Keratinocyte (primary cell): ENCODE measurements at regions not wholly inside any gene's neighbourhood (a gene's known extent, or its start where the extent isn't known, plus 50 kb on each side); places are given as distances from the start of the nearest gene placed in this dataset.

Experiments
- DNase-seq: peaks from one replicate; pipeline ENCODE4 v3.0.0-alpha.2; 2011; ENCODE audit warnings: low read depth, missing footprints, low spot score
- FAIRE-seq: peaks from 2 replicates; lab custom pipeline; 2011; peaks lifted over from hg19 to GRCh38; lab: Jason Lieb, UNC
- H2AFZ ChIP-seq: 2 replicates; pipeline ENCODE4 v1.6.0; 2012; ENCODE audit warnings: low read length, control low read depth, inconsistent platforms; ENCODE audit not compliant: control insufficient read depth
- H3K27ac ChIP-seq: 2 replicates; pipeline ENCODE4 v1.5.1; 2011; ENCODE audit warnings: low read length; ENCODE audit not compliant: control insufficient read depth, insufficient read depth
- H3K27me3 ChIP-seq: 3 replicates; pipeline ENCODE4 v1.6.0; 2011; ENCODE audit warnings: low read length; ENCODE audit not compliant: control insufficient read depth, insufficient read depth; ENCODE audit errors: extremely low read depth
- H3K36me3 ChIP-seq, 2 experiments: 2 replicates in 1 of 2; 3 replicates in 1 of 2; pipeline ENCODE4 v1.5.1; 2011; ENCODE audit warnings: low read length in 2 of 2, mild to moderate bottlenecking in 1 of 2; ENCODE audit not compliant: control insufficient read depth in 2 of 2, insufficient read depth in 2 of 2; ENCODE audit errors: extremely low read depth in 1 of 2
- H3K4me1 ChIP-seq: 3 replicates; pipeline ENCODE4 v1.5.1; 2011; ENCODE audit warnings: low read length; ENCODE audit not compliant: control insufficient read depth, insufficient read depth; ENCODE audit errors: extremely low read depth
- H3K4me2 ChIP-seq: 3 replicates; pipeline ENCODE4 v1.6.0; 2011; ENCODE audit warnings: low read depth, low read length; ENCODE audit not compliant: control insufficient read depth, insufficient read depth; ENCODE audit errors: extremely low read depth
- H3K4me3 ChIP-seq, 3 experiments: fragments of 200-600 bp in 1 of 3; sonication (generic) in 1 of 3; 2 replicates in 2 of 3; 3 replicates in 1 of 3; pipeline ENCODE4 v1.5.1; 2011 to 2016; ENCODE audit warnings: low read length in 3 of 3, mild to moderate bottlenecking in 3 of 3, control low read depth in 2 of 3, inconsistent platforms in 1 of 3, low read depth in 1 of 3, mixed read lengths in 1 of 3, mixed run types in 1 of 3, moderate library complexity in 1 of 3; ENCODE audit not compliant: control insufficient read depth in 2 of 3, insufficient read depth in 2 of 3; ENCODE audit errors: extremely low read depth in 1 of 3
- H3K79me2 ChIP-seq: 2 replicates; pipeline ENCODE4 v1.6.0; 2012; ENCODE audit warnings: low read length; ENCODE audit not compliant: control insufficient read depth, insufficient read depth
- H3K9ac ChIP-seq: 3 replicates; pipeline ENCODE4 v1.6.0; 2011; ENCODE audit warnings: low read length; ENCODE audit not compliant: control insufficient read depth, insufficient read depth; ENCODE audit errors: extremely low read depth
- H3K9me1 ChIP-seq: 3 replicates; pipeline ENCODE4 v1.6.0; 2011; ENCODE audit warnings: low read length; ENCODE audit not compliant: control insufficient read depth, insufficient read depth; ENCODE audit errors: extremely low read depth
- H3K9me3 ChIP-seq: 2 replicates; pipeline ENCODE4 v1.5.1; 2012; ENCODE audit warnings: low read depth, low read length; ENCODE audit not compliant: control insufficient read depth
- H4K20me1 ChIP-seq: 3 replicates; pipeline ENCODE4 v1.6.0; 2011; ENCODE audit warnings: low read length; ENCODE audit not compliant: control insufficient read depth, insufficient read depth; ENCODE audit errors: extremely low read depth
- EZH2 ChIP-seq: IDR thresholded peaks from one replicate; pipeline ENCODE4 v1.6.1; 2012; ENCODE audit warnings: inconsistent platforms, mild to moderate bottlenecking, low read length, moderate library complexity
- dilution Hi-C: fragments of 300-500 bp; cut with MboI; formaldehyde crosslinking; loops from one replicate; pipeline ENCODE4 v1.7.0; 2020; ENCODE audit warnings: low sequenced_read_pairs; ENCODE audit not compliant: extremely low pct_ligation_motif_present
- TF ChIP-seq, protein P1 (sequence below), 3 experiments: IDR thresholded peaks in 1 of 3; conservative IDR thresholded peaks in 1 of 3; optimal IDR thresholded peaks in 1 of 3; 2 replicates in 2 of 3; 3 replicates in 1 of 3; pipeline versions ENCODE3 to v1.5.1; 2011; ENCODE audit warnings: low read length in 3 of 3, mild to moderate bottlenecking in 3 of 3, moderate library complexity in 2 of 3, control low read depth in 1 of 3, inconsistent platforms in 1 of 3; ENCODE audit not compliant: insufficient read depth in 2 of 3; ENCODE audit errors: extremely low read depth in 1 of 3

DNA sequence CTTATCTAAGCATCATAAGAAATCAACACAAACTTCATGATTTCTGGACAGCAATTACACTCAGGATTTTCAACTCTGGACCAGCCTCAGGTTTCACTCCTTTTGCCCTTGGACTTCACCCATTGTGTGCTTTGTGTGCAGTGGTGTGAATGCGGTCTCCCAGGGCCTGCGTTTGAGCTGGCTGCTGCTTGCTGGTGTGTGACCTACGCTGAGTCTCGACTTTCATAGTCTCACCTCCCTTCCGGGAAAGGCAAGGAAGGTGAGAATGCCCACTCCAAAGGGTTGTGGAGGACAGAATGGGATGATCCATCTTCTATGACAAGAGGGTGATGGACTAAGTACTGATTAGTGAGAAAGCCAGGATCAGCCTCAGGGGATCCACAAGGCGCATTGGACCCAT, 228.8 kb downstream of the C12orf75 start:
- Histone ChIP-seq H3K4me3 (no peak overlapping the region), H3K36me3 (no peaks in the 10 kb centered on the region), H3K4me1 (peaks cover 17% of the 10 kb centered on the region), H2AFZ (no peak overlapping the region), H3K79me2 (no peaks in the 10 kb centered on the region), H3K27ac (no peak overlapping the region), H4K20me1 (no peaks in the 10 kb centered on the region), H3K9ac (no peak overlapping the region), H3K9me1 (no peaks in the 10 kb centered on the region), H3K27me3 (no peaks in the 10 kb centered on the region), H3K4me2 (no peak overlapping the region), H3K9me3 (no peaks in the 10 kb centered on the region)
- no peak for TF ChIP-seq EZH2
- TF ChIP-seq, protein P1, sequence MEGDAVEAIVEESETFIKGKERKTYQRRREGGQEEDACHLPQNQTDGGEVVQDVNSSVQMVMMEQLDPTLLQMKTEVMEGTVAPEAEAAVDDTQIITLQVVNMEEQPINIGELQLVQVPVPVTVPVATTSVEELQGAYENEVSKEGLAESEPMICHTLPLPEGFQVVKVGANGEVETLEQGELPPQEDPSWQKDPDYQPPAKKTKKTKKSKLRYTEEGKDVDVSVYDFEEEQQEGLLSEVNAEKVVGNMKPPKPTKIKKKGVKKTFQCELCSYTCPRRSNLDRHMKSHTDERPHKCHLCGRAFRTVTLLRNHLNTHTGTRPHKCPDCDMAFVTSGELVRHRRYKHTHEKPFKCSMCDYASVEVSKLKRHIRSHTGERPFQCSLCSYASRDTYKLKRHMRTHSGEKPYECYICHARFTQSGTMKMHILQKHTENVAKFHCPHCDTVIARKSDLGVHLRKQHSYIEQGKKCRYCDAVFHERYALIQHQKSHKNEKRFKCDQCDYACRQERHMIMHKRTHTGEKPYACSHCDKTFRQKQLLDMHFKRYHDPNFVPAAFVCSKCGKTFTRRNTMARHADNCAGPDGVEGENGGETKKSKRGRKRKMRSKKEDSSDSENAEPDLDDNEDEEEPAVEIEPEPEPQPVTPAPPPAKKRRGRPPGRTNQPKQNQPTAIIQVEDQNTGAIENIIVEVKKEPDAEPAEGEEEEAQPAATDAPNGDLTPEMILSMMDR (optimal IDR thresholded peaks at IDR 0.05 in 1 of 3, IDR thresholded peaks at IDR 0.05 in 1 of 3, conservative IDR thresholded peaks at IDR 0.05 in 1 of 3; ENCODE audit: extremely low read depth in 1 of 3, insufficient read depth in 2 of 3, low read length in 3 of 3): no peak
- dilution Hi-C loops: no loop called here
- DNase-seq (no peak), FAIRE-seq (no peak)

- DNase-seq (no peak), FAIRE-seq (peak; percentile 91)
Observed at GRCh38 chr12:105561546-105562198, 231.2 kb downstream of the C12orf75 start.

More at GRCh38 chr12:105561546-105562198, 231.2 kb downstream of the C12orf75 start:
- peak overlapping the region; percentile 74 for H3K9ac ChIP-seq
- H3K27me3 ChIP-seq: no peaks in the 10 kb centered on the region
- peak overlapping the region; percentile 67 for H3K4me2 ChIP-seq
- no peaks in the 10 kb centered on the region for H3K9me1 ChIP-seq
- peak overlapping the region; percentile 95 for H3K27ac ChIP-seq
- dilution Hi-C loops: no loop called here
- no peaks in the 10 kb centered on the region for H3K36me3 ChIP-seq
- TF ChIP-seq, protein P1 (optimal IDR thresholded peaks at IDR 0.05 in 1 of 3, IDR thresholded peaks at IDR 0.05 in 1 of 3, conservative IDR thresholded peaks at IDR 0.05 in 1 of 3; ENCODE audit: extremely low read depth in 1 of 3, insufficient read depth in 2 of 3, low read length in 3 of 3): peak in 1 of 3 experiments; percentile 21
- no peak for TF ChIP-seq EZH2
- H4K20me1 ChIP-seq: no peaks in the 10 kb centered on the region
- H3K4me3 ChIP-seq: peak overlapping the region in 1 of 3 experiments; percentile 13
- H3K4me1 ChIP-seq: peaks cover 17% of the 10 kb centered on the region
- H3K9me3 ChIP-seq: no peaks in the 10 kb centered on the region
- peak overlapping the region; percentile 76 for H2AFZ ChIP-seq
- no peaks in the 10 kb centered on the region for H3K79me2 ChIP-seq
